ENCODE measurements at regions not wholly inside any gene's neighbourhood (a gene's known extent, or its start where the extent isn't known, plus 50 kb on each side); places are given as distances from the start of the nearest gene placed in this dataset.

DNA sequence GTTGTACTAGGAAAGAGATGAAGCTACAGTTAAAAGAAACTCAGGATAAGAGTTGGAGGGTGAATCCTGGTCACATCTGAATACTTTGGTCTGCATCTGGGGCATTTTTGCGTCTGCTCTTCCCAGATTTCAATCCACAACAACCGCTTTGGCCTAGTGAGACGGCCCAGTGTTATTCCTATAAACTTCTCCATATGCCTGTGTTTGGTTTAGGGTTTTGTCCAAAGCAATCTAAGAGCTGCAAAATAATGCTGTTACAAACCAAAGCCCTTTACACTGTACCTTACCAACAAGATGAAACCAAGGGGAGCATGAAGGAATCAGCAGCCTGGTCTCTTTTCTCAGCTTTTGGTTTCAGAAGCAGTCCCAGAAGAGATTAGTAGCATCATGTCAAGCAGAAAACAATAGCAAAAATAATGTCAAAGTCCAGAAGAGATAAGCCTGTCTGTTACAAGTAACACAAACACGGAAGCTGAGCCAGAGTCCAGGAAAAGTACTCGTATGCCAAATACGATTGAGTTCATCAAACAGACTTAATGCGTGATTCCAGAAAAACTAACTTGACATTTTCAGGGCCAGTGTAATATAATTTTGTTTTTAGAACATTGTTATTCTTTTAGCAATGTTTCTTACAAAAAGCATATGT, 379.9 kb upstream of the ACO1 start:
- no peak for TF ChIP-seq CTCF (IDR thresholded peaks at IDR 0.05)
- no peak for TF ChIP-seq POLR2A (IDR thresholded peaks at IDR 0.05)
